Suprapubic skin (tissue), 4 donors: ENCODE measurements at regions not wholly inside any gene's neighbourhood (a gene's known extent, or its start where the extent isn't known, plus 50 kb on each side); places are given as distances from the start of the nearest gene placed in this dataset.

Experiments
- DNase-seq, 2 donors: peaks; one replicate each; pipeline ENCODE4 v3.0.0-alpha.2; 2019; ENCODE audit warnings: low spot score in 2 of 2
- H3K27ac ChIP-seq: fragments of 200-600 bp; sonication (generic); one replicate; pipeline ENCODE4 v1.5.1; 2019
- H3K27me3 ChIP-seq: fragments of 200-600 bp; sonication (generic); one replicate; pipeline ENCODE4 v1.5.1; 2019
- H3K36me3 ChIP-seq: fragments of 200-600 bp; sonication (generic); one replicate; pipeline ENCODE4 v1.5.1; 2019
- H3K4me1 ChIP-seq: fragments of 200-600 bp; sonication (generic); one replicate; pipeline ENCODE4 v1.5.1; 2019
- H3K4me3 ChIP-seq: fragments of 200-600 bp; sonication (generic); one replicate; pipeline ENCODE4 v1.5.1; 2019; ENCODE audit warnings: mild to moderate bottlenecking
- H3K9me3 ChIP-seq: fragments of 200-600 bp; sonication (generic); one replicate; pipeline ENCODE4 v1.5.1; 2019
- EP300 ChIP-seq: sonication (generic); formaldehyde crosslinking; IDR thresholded peaks from one replicate; pipeline ENCODE4 v1.6.1; 2017; ENCODE audit warnings: antibody characterized with exemption
- POLR2A ChIP-seq, 2 donors: fragments of 450-650 bp; IDR thresholded peaks; one replicate each; pipeline ENCODE4 v1.6.1; 2017; ENCODE audit warnings: antibody characterized with exemption in 2 of 2, mild to moderate bottlenecking in 2 of 2, moderate library complexity in 2 of 2
- POLR2AphosphoS5 ChIP-seq, 3 donors: sonication (generic); formaldehyde crosslinking; IDR thresholded peaks; one replicate each; pipeline ENCODE4 v1.6.1; 2017; ENCODE audit warnings: antibody characterized with exemption in 3 of 3
- WGBS: methylation state at CpG from one replicate; pipeline ENCODE4 v1.1.5; 2018; 5-methylcytosine and 5-hydroxymethylcytosine counted together
- TF ChIP-seq, protein P1 (sequence below), 2 donors: fragments of 200-600 bp in 1 of 2; fragments of 450-650 bp in 1 of 2; sonication (generic) in 1 of 2; IDR thresholded peaks; one replicate each; pipeline ENCODE4 v1.5.1; 2016 to 2019; ENCODE audit warnings: antibody characterized with exemption in 2 of 2, mild to moderate bottlenecking in 1 of 2, moderate library complexity in 1 of 2

DNA sequence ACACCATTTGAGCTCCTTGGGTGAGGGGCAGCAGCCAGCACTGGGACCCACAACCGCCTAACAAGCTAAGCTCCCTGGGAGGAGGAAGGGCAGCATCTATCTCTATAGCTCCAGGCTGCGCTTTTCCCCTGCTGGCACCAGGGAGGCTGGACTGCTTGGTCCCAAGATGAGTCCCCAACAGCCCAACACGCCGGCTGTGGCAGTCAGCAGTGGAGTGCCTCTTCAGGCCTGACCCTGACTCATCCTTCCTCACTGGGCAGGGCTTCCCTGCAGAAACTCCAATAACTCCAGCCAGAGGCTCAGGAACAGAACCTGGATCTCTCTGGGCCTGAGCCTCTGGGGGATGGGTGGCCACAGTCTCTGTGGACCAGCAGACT, 113.7 kb upstream of the ADAMTS16 start:
- Histone ChIP-seq H3K36me3 (no peaks in the 10 kb centered on the region), H3K9me3 (no peaks in the 10 kb centered on the region), H3K4me3 (no peak overlapping the region), H3K4me1 (no peaks in the 10 kb centered on the region), H3K27me3 (no peaks in the 10 kb centered on the region), H3K27ac (no peak overlapping the region)
- TF ChIP-seq POLR2A (IDR thresholded peaks at IDR 0.05) (no peak), EP300 (no peak), POLR2AphosphoS5 (IDR thresholded peaks at IDR 0.05) (no peak)
- TF ChIP-seq, protein P1, sequence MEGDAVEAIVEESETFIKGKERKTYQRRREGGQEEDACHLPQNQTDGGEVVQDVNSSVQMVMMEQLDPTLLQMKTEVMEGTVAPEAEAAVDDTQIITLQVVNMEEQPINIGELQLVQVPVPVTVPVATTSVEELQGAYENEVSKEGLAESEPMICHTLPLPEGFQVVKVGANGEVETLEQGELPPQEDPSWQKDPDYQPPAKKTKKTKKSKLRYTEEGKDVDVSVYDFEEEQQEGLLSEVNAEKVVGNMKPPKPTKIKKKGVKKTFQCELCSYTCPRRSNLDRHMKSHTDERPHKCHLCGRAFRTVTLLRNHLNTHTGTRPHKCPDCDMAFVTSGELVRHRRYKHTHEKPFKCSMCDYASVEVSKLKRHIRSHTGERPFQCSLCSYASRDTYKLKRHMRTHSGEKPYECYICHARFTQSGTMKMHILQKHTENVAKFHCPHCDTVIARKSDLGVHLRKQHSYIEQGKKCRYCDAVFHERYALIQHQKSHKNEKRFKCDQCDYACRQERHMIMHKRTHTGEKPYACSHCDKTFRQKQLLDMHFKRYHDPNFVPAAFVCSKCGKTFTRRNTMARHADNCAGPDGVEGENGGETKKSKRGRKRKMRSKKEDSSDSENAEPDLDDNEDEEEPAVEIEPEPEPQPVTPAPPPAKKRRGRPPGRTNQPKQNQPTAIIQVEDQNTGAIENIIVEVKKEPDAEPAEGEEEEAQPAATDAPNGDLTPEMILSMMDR (IDR thresholded peaks at IDR 0.05): no peak
- WGBS: no CpG with 5 or more reads among the region's 4 CpGs
- no peak for DNase-seq

DNA sequence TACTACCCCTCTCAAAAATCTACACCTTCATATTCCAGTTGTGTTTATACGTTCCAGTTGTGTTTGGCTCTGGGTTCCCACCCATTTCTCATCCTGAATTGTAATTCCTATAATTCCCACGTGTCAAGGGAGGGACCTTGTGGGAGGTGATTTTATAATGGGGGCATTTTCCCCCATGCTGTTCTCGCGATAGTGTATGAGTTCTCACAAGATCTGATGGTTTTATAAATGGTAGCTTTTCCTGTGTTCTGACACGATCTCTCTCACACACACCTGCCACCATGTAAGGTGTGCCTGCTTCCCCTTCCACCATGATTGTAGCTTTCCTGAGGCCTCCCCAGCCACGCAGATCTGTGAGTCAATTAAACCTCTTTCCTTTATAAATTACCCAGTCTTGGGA, 108.5 kb upstream of the ADAMTS16 start:
- Histone ChIP-seq H3K4me1 (no peaks in the 10 kb centered on the region), H3K27ac (no peak overlapping the region), H3K27me3 (no peaks in the 10 kb centered on the region), H3K36me3 (no peaks in the 10 kb centered on the region), H3K9me3 (no peaks in the 10 kb centered on the region), H3K4me3 (no peak overlapping the region)
- TF ChIP-seq, protein P1 (IDR thresholded peaks at IDR 0.05): no peak
- no peak for TF ChIP-seq POLR2AphosphoS5 (IDR thresholded peaks at IDR 0.05)
- no peak for TF ChIP-seq POLR2A (IDR thresholded peaks at IDR 0.05)
- no peak for TF ChIP-seq EP300
- DNase-seq: no peak
- 67% methylated on average over 6 of the region's 6 CpGs for WGBS

DNA sequence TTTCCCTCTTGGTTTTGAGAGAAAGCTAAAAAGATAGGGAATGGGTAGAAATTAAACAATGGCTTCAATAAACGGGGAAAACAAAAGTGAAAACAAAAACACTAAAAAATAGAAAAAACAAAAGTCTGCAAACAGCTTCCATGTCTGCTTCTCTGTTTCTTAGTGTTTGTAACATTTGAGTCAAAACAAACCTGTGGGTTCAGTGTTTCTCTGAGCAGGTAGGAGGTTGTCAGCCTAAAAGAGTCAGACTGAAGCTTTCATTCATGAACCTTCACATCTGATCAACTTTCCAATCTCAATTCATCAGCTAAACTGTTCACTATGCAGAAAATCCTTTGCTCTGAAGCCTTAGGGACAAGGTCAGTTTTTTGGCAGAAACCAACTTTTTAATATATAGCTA, 102.5 kb upstream of the ADAMTS16 start:
- no peaks in the 10 kb centered on the region for H3K9me3 ChIP-seq
- no peaks in the 10 kb centered on the region for H3K4me1 ChIP-seq
- no peak for DNase-seq
- no peaks in the 10 kb centered on the region for H3K27me3 ChIP-seq
- no peak overlapping the region for H3K27ac ChIP-seq
- TF ChIP-seq POLR2A (IDR thresholded peaks at IDR 0.05) (no peak), POLR2AphosphoS5 (IDR thresholded peaks at IDR 0.05) (no peak), EP300 (no peak)
- TF ChIP-seq, protein P1 (IDR thresholded peaks at IDR 0.05): no peak
- H3K4me3 ChIP-seq: no peak overlapping the region
- whole genome bisulfite sequencing: 76% methylated on average over 1 of the region's 1 CpG
- no peaks in the 10 kb centered on the region for H3K36me3 ChIP-seq

DNA sequence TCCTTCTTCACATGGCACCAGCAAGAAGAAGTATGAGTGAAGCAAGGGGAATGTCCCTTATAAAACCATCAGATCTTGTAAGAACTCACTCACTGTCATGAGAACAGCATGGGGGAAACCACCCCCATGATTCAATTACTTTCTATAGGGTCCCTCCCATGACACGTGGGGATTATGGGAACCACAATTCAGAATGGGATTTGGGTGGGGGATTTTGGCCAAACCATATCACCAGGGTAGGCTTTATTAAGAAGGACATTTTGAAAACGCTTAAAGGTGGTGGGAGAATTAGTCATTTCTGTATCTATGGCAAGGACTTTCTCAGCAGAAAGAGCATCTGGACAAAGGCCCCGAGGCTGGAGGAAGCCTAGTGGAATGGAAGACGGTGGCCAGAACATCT, 100.2 kb upstream of the ADAMTS16 start:
- H3K36me3 ChIP-seq: no peaks in the 10 kb centered on the region
- TF ChIP-seq POLR2AphosphoS5 (IDR thresholded peaks at IDR 0.05) (no peak), POLR2A (IDR thresholded peaks at IDR 0.05) (no peak), EP300 (no peak)
- TF ChIP-seq, protein P1 (IDR thresholded peaks at IDR 0.05): no peak
- 80% methylated on average over 4 of the region's 4 CpGs for WGBS
- no peak overlapping the region for H3K27ac ChIP-seq
- no peaks in the 10 kb centered on the region for H3K27me3 ChIP-seq
- no peaks in the 10 kb centered on the region for H3K4me1 ChIP-seq
- no peak overlapping the region for H3K4me3 ChIP-seq
- no peak for DNase-seq
- no peaks in the 10 kb centered on the region for H3K9me3 ChIP-seq

DNA sequence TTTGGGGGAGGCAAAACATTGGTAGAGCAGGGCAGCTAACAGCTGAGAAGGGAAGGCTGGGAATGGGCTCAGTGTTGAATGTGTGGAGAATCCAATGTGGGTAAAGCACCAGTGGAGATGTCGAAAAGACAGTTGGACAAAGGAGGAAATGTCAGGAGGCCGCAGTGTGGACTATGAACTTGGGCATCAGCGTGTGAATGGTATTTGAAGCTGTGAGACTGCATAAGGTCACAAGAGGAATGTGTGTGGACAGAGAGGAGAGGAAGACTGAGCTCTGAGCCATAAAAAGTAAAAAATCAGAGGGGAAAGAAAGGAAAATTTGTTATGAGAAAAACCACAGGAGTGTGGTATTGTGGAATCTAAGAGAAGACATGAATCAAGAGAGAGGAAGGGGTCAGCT, 99.4 kb upstream of the ADAMTS16 start:
- Histone ChIP-seq H3K27me3 (no peaks in the 10 kb centered on the region), H3K9me3 (no peaks in the 10 kb centered on the region), H3K36me3 (no peaks in the 10 kb centered on the region), H3K4me3 (no peak overlapping the region), H3K27ac (no peak overlapping the region), H3K4me1 (no peaks in the 10 kb centered on the region)
- DNase-seq: no peak
- TF ChIP-seq POLR2AphosphoS5 (IDR thresholded peaks at IDR 0.05) (no peak), POLR2A (IDR thresholded peaks at IDR 0.05) (no peak), EP300 (no peak)
- TF ChIP-seq, protein P1 (IDR thresholded peaks at IDR 0.05): no peak
- 91% methylated on average over 3 of the region's 3 CpGs for WGBS
